MM.1S (cell line): ENCODE measurements at regions not wholly inside any gene's neighbourhood (a gene's known extent, or its start where the extent isn't known, plus 50 kb on each side); places are given as distances from the start of the nearest gene placed in this dataset.

Experiments used
- DNase-seq: peaks from one replicate; pipeline ENCODE4 v3.0.0-alpha.2; 2015
- H2AFZ ChIP-seq: fragments of 300-600 bp; sonication (generic); 2 replicates; pipeline ENCODE4 v1.6.0; 2016; ENCODE audit warnings: antibody characterized with exemption, low read length
- H3F3A ChIP-seq: fragments of 300-600 bp; sonication (generic); 2 replicates; pipeline ENCODE4 v1.6.1; 2016; ENCODE audit warnings: mild to moderate bottlenecking, antibody characterized with exemption, low read length, moderate library complexity, mixed read lengths; ENCODE audit not compliant: insufficient read depth
- H3K27ac ChIP-seq: fragments of 300-600 bp; sonication (generic); 2 replicates; pipeline ENCODE4 v1.5.1; 2016; ENCODE audit warnings: mild to moderate bottlenecking, low read length
- H3K27me3 ChIP-seq: fragments of 300-600 bp; sonication (generic); replicated peaks from 2 replicates; pipeline ENCODE4 v1.6.0; 2016; ENCODE audit warnings: low read length; ENCODE audit not compliant: insufficient read depth
- H3K36me3 ChIP-seq: fragments of 300-600 bp; sonication (generic); replicated peaks from 2 replicates; pipeline ENCODE4 v1.6.1; 2016; ENCODE audit warnings: mild to moderate bottlenecking, low read length, mixed read lengths; ENCODE audit not compliant: insufficient read depth
- H3K4me1 ChIP-seq: fragments of 300-600 bp; sonication (generic); 2 replicates; pipeline ENCODE4 v1.6.1; 2016; ENCODE audit warnings: low read length, mixed read lengths
- H3K4me2 ChIP-seq: fragments of 300-600 bp; sonication (generic); 2 replicates; pipeline ENCODE4 v1.6.0; 2016; ENCODE audit warnings: low read depth, low read length
- H3K4me3 ChIP-seq: fragments of 300-600 bp; sonication (generic); 2 replicates; pipeline ENCODE4 v1.5.1; 2016; ENCODE audit warnings: low read length, mixed read lengths
- H3K79me2 ChIP-seq: fragments of 300-600 bp; sonication (generic); 2 replicates; pipeline ENCODE4 v1.6.1; 2016; ENCODE audit warnings: mixed run types, low read length, mixed read lengths
- H3K9ac ChIP-seq: fragments of 300-600 bp; sonication (generic); 2 replicates; pipeline ENCODE4 v1.6.1; 2016; ENCODE audit warnings: low read length, mixed read lengths
- H3K9me2 ChIP-seq: fragments of 300-600 bp; sonication (generic); replicated peaks from 2 replicates; pipeline ENCODE4 v1.6.1; 2016; ENCODE audit warnings: mild to moderate bottlenecking, low read length, mixed read lengths; ENCODE audit not compliant: insufficient read depth
- H3K9me3 ChIP-seq: fragments of 300-600 bp; sonication (generic); replicated peaks from 2 replicates; pipeline ENCODE4 v1.6.1; 2016; ENCODE audit warnings: mild to moderate bottlenecking, low read length, mixed read lengths; ENCODE audit not compliant: insufficient read depth
- H4K20me1 ChIP-seq: fragments of 300-600 bp; sonication (generic); 2 replicates; pipeline ENCODE4 v1.6.1; 2016; ENCODE audit warnings: mild to moderate bottlenecking, low read length, moderate library complexity, mixed read lengths; ENCODE audit not compliant: insufficient read depth
- EZH2 ChIP-seq: fragments of 300-600 bp; sonication (generic); optimal IDR thresholded peaks from 2 replicates; pipeline ENCODE3; 2017; ENCODE audit warnings: low read depth, mild to moderate bottlenecking, antibody characterized with exemption, low read length, mixed read lengths
- EZH2phosphoT487 ChIP-seq: fragments of 300-600 bp; sonication (generic); IDR thresholded peaks from 2 replicates; pipeline ENCODE4 v1.6.1; 2018; ENCODE audit warnings: antibody characterized with exemption, low read length
- TF ChIP-seq, protein P1 (sequence below): fragments of 300-600 bp; sonication (generic); IDR thresholded peaks from 2 replicates; pipeline ENCODE4 v1.5.1; 2016; ENCODE audit warnings: antibody characterized with exemption, low read length, mixed read lengths

DNA sequence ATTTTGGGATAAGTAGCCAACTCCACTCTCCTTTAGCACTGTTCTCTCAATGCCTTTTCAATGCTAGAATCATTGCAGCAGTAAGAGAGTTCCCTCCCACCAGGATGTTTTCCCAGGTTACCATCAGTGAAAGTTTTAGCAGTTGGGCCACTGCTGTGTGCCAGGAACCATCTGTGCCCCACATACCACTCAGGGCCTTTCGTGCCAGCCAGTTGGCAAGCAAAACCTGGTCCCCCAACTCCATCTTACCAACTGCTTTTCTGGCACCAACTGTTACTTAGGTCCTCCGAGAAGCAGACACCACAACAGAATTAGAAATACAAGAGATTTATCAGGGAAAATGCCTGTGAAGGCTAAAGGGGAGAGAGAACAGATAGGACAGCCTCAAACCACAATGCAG is 533.4 kb upstream of the NBEA start:
- Histone ChIP-seq H3K36me3 (no peaks in the 10 kb centered on the region), H3K79me2 (no peaks in the 10 kb centered on the region), H2AFZ (no peak overlapping the region), H3K4me2 (no peak overlapping the region), H4K20me1 (no peaks in the 10 kb centered on the region), H3K27me3 (no peaks in the 10 kb centered on the region), H3K9ac (no peak overlapping the region), H3K4me1 (no peaks in the 10 kb centered on the region), H3F3A (no peaks in the 10 kb centered on the region), H3K9me3 (no peaks in the 10 kb centered on the region), H3K9me2 (no peaks in the 10 kb centered on the region), H3K27ac (no peak overlapping the region), H3K4me3 (no peak overlapping the region)
- no peak for TF ChIP-seq EZH2
- TF ChIP-seq, protein P1, sequence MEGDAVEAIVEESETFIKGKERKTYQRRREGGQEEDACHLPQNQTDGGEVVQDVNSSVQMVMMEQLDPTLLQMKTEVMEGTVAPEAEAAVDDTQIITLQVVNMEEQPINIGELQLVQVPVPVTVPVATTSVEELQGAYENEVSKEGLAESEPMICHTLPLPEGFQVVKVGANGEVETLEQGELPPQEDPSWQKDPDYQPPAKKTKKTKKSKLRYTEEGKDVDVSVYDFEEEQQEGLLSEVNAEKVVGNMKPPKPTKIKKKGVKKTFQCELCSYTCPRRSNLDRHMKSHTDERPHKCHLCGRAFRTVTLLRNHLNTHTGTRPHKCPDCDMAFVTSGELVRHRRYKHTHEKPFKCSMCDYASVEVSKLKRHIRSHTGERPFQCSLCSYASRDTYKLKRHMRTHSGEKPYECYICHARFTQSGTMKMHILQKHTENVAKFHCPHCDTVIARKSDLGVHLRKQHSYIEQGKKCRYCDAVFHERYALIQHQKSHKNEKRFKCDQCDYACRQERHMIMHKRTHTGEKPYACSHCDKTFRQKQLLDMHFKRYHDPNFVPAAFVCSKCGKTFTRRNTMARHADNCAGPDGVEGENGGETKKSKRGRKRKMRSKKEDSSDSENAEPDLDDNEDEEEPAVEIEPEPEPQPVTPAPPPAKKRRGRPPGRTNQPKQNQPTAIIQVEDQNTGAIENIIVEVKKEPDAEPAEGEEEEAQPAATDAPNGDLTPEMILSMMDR, result no peak
- no peak for TF ChIP-seq EZH2phosphoT487
- no peak for DNase-seq

DNA sequence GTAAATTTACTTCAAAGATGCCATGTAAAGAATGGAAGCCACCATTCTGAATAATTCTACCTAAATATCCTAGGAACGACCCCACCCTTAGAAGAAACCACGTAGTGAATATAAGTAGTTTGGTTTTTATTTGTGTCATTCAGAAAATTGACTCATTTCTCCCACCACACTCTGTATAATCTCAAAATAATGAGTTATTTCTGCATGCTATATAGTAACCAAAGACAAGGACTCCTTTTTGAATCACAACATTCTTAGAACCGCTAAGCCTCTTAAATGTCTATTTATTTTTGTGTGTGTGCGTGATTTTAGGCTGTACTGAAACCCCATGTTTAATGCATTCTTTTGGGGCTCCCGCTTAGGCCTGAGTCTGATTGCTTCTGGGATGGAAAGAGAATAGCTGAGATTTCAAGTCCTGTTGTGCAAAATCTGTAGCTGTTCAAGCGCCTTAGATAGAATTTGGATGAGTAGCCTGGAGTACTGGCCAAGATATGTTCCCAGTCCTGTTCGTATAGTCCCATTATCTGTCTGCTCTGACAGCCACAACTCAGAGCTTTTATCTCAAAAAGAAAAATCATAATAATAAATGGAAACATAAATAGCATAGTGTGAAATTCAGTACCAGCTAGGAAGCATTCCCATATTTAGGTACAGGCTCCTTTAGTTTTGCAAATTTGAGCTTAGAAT is 532.4 kb upstream of the NBEA start:
- no peak for DNase-seq
- H3K27ac ChIP-seq, result no peak overlapping the region
- H3K4me1 ChIP-seq, result no peaks in the 10 kb centered on the region
- no peak overlapping the region for H3K4me2 ChIP-seq
- no peaks in the 10 kb centered on the region for H3K9me3 ChIP-seq
- no peaks in the 10 kb centered on the region for H3K27me3 ChIP-seq
- no peak overlapping the region for H3K9ac ChIP-seq
- H4K20me1 ChIP-seq, result no peaks in the 10 kb centered on the region
- H3K79me2 ChIP-seq, result no peaks in the 10 kb centered on the region
- H3K4me3 ChIP-seq, result no peak overlapping the region
- H2AFZ ChIP-seq, result no peak overlapping the region
- no peaks in the 10 kb centered on the region for H3F3A ChIP-seq
- TF ChIP-seq EZH2phosphoT487 (no peak), EZH2 (no peak)
- TF ChIP-seq, protein P1, result no peak
- no peaks in the 10 kb centered on the region for H3K9me2 ChIP-seq
- no peaks in the 10 kb centered on the region for H3K36me3 ChIP-seq

DNA sequence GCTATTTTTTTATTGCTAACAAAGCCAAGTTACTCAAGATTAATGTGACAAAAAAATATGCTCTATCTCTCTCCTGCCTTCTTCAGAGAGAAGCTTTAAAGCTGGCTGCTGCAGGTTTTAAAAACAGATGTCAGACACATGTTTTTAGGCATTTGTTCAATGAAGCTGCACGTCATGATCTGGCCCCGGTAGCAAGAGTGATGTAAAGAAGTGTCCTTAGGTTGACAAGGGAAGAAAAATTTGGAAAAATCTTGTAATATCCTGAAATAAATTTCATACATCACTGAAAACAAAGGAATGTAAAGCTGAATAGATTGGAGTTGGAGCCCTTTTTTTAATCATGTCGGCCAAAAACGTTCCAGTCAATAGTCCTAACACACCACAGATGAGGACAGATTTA is 531.4 kb upstream of the NBEA start:
- no peak for DNase-seq
- TF ChIP-seq EZH2 (no peak), EZH2phosphoT487 (no peak)
- TF ChIP-seq, protein P1, result no peak
- Histone ChIP-seq H4K20me1 (no peaks in the 10 kb centered on the region), H3K9ac (no peak overlapping the region), H3K4me1 (no peaks in the 10 kb centered on the region), H2AFZ (no peak overlapping the region), H3K4me3 (no peak overlapping the region), H3K4me2 (no peak overlapping the region), H3K27ac (no peak overlapping the region), H3K9me3 (no peaks in the 10 kb centered on the region), H3K36me3 (no peaks in the 10 kb centered on the region), H3K79me2 (no peaks in the 10 kb centered on the region), H3K9me2 (no peaks in the 10 kb centered on the region), H3K27me3 (no peaks in the 10 kb centered on the region), H3F3A (no peaks in the 10 kb centered on the region)
